GM06990 (cell line): ENCODE measurements at regions not wholly inside any gene's neighbourhood (a gene's known extent, or its start where the extent isn't known, plus 50 kb on each side); places are given as distances from the start of the nearest gene placed in this dataset.
"Not testable (repeated sequence)": the region's sequence is repeated elsewhere in the genome, so short reads cannot be mapped to it uniquely, and the experiment has no call there.

ENCODE experiments used
- DNase-seq: peaks from one replicate; pipeline ENCODE4 v3.0.0-alpha.2; 2011; ENCODE audit not compliant: insufficient read length; ENCODE audit errors: extremely low read depth
- H3K27me3 ChIP-seq: replicated peaks from 2 replicates; pipeline ENCODE4 v1.6.0; 2011; ENCODE audit warnings: low read length; ENCODE audit not compliant: control insufficient read depth, insufficient read depth
- H3K36me3 ChIP-seq: 2 replicates; pipeline ENCODE4 v1.5.1; 2011; ENCODE audit warnings: low read length; ENCODE audit not compliant: control insufficient read depth, insufficient read depth
- H3K4me3 ChIP-seq: replicated peaks from 2 replicates; pipeline ENCODE4 v1.5.1; 2011; ENCODE audit warnings: low read depth, mild to moderate bottlenecking, control low read depth, low read length
- CTCF ChIP-seq: IDR thresholded peaks from 2 replicates; pipeline ENCODE4 v1.5.1; 2011; ENCODE audit warnings: low read length, control low read depth, mild to moderate bottlenecking, inconsistent platforms; ENCODE audit not compliant: insufficient read depth, poor library complexity, severe bottlenecking

- DNase-seq = no peak
- no peaks in the 10 kb centered on the region for H3K27me3 ChIP-seq
- H3K4me3 ChIP-seq = no peak overlapping the region
- no peaks in the 10 kb centered on the region for H3K36me3 ChIP-seq
- no peak for TF ChIP-seq CTCF
These were observed 103.9 kb upstream of the CHD2 start for GRCh38 chr15:92796161-92796611.

DNA sequence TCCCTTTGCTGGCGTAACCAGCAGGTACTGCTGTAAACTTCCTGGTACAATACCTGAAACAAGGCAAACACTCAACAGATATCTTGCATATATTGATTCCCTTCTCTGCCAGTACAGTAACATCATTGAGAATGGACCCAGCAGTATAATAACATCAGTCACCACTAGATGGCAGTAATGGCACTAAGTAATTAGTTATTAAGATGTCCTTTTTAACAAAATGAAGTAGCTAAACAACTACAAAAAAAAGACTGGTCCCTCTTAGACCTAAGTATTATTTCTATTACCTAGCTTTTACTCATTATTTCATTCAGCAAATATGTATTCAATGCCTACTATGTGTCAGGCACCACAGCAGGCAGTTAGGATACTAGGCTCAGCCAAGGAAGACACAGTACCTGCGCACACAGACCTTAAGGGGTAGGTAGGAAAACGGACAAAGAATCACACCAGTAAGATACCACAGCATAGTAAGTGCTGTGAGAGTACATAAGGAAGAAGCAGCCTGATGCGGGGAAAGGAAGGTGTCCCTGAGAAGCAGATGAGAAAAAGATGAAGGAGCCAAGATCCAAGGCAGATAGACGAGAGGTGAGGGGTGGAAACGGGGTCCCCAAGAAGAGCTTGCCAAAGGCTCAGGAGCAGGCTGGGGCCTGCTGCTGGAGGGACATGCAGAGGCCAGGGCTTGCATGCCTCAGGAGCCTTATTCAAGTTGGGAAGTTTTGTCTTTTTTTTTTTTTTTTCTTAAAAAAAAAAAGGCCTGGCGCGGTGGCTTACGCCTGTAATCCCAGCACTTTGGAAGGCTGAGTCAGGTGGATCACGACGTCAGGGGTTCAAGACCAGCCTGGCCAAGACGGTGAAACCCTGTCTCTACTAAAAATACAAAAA lies 102.7 kb upstream of the CHD2 start:
- H3K27me3 ChIP-seq = no peaks in the 10 kb centered on the region
- H3K4me3 ChIP-seq = no peak overlapping the region
- peak; percentile 49 for DNase-seq
- no peaks in the 10 kb centered on the region for H3K36me3 ChIP-seq
- TF ChIP-seq CTCF = peak; percentile 57

DNA sequence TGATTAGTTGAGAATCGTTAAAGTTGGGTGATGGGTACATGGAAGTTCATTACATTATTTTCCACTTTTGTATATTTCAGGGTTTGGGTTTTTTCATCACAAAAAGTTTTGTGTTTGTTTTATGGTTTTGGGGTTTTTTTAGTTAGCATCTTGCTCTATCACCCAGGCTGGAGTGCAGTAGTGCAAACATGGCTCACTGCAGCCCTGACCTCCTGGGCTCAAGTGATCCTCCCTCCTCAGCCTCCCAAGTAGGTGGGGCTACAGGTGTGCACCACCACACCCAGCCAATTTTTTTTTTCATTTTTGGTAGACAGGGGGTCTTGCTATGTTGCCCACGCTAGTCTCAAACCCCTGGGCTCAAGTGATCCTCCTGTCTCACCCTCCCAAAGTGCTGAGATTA lies 100.1 kb upstream of the CHD2 start:
- H3K27me3 ChIP-seq = no peaks in the 10 kb centered on the region
- H3K4me3 ChIP-seq = no peak overlapping the region
- DNase-seq = no peak
- TF ChIP-seq CTCF = no peak
- no peaks in the 10 kb centered on the region for H3K36me3 ChIP-seq

- not testable (repeated sequence) for H3K4me3 ChIP-seq, DNase-seq, H3K27me3 ChIP-seq, H3K36me3 ChIP-seq
These were observed 99.6 kb upstream of the CHD2 start for GRCh38 chr15:92800416-92801055.

GRCh38 chr15:92801056-92801773 lies 98.9 kb upstream of the CHD2 start:
- not testable (repeated sequence) for DNase-seq

GRCh38 chr15:92801774-92802464 lies 98.2 kb upstream of the CHD2 start:
- H3K4me3 ChIP-seq = no peak overlapping the region
- no peaks in the 10 kb centered on the region for H3K36me3 ChIP-seq
- H3K27me3 ChIP-seq = no peaks in the 10 kb centered on the region
- TF ChIP-seq CTCF = no peak
- no peak for DNase-seq

More at GRCh38 chr15:92801056-92801773, 98.9 kb upstream of the CHD2 start:
- not testable (repeated sequence) for H3K27me3 ChIP-seq, H3K36me3 ChIP-seq, H3K4me3 ChIP-seq
